HEK293T (cell line): ENCODE measurements at regions not wholly inside any gene's neighbourhood (a gene's known extent, or its start where the extent isn't known, plus 50 kb on each side); places are given as distances from the start of the nearest gene placed in this dataset.
"Not testable (repeated sequence)": the region's sequence is repeated elsewhere in the genome, so short reads cannot be mapped to it uniquely, and the experiment has no call there.

ENCODE experiments used
- CTCF ChIA-PET: fragments of 350-600 bp; formaldehyde crosslinking; extraction: SDS; loops from one replicate; lab custom pipeline; 2021; ENCODE audit warnings: antibody characterized with exemption, inconsistent platforms; lab: Yijun Ruan, JAX
- POLR2A ChIA-PET: fragments of 350-600 bp; formaldehyde crosslinking; extraction: SDS; loops from one replicate; lab custom pipeline; 2020; ENCODE audit warnings: antibody characterized with exemption, inconsistent platforms; lab: Yijun Ruan, JAX
- DNase-seq: peaks from one replicate; pipeline ENCODE4 v3.0.0; 2012; ENCODE audit warnings: mixed read lengths; ENCODE audit errors: extremely low spot score
- ARNT ChIP-seq: fragments of 450-650 bp; IDR thresholded peaks from 2 replicates; pipeline ENCODE4 v1.6.1; 2017; ENCODE audit warnings: mild to moderate bottlenecking
- BHLHE40 ChIP-seq: fragments of 450-650 bp; IDR thresholded peaks from 2 replicates; pipeline ENCODE4 v1.6.1; 2016; ENCODE audit warnings: mild to moderate bottlenecking, moderate library complexity, borderline replicate concordance
- CTBP1 ChIP-seq: fragments of 450-650 bp; IDR thresholded peaks from 2 replicates; pipeline ENCODE4 v1.6.1; 2016; ENCODE audit warnings: borderline replicate concordance
- ELF4 ChIP-seq: fragments of 450-650 bp; IDR thresholded peaks from 2 replicates; pipeline ENCODE4 v1.6.1; 2017; ENCODE audit warnings: antibody characterized with exemption
- FOXA1 ChIP-seq: fragments of 450-650 bp; IDR thresholded peaks from 2 replicates; pipeline ENCODE4 v1.6.1; 2016; ENCODE audit warnings: mild to moderate bottlenecking
- FOXK2 ChIP-seq: fragments of 450-650 bp; IDR thresholded peaks from 2 replicates; pipeline ENCODE4 v1.6.1; 2016; ENCODE audit warnings: mild to moderate bottlenecking
- FOXM1 ChIP-seq: fragments of 450-650 bp; IDR thresholded peaks from 2 replicates; pipeline ENCODE4 v1.6.1; 2017; ENCODE audit warnings: mild to moderate bottlenecking, borderline replicate concordance
- HDGF ChIP-seq: fragments of 450-650 bp; IDR thresholded peaks from 2 replicates; pipeline ENCODE4 v1.6.1; 2017; ENCODE audit warnings: antibody characterized with exemption, borderline replicate concordance
- L3MBTL2 ChIP-seq: fragments of 450-650 bp; conservative IDR thresholded peaks from 2 replicates; pipeline ENCODE4 v1.6.1; 2016; ENCODE audit warnings: mild to moderate bottlenecking
- LEF1 ChIP-seq: fragments of 450-650 bp; IDR thresholded peaks from 2 replicates; pipeline ENCODE4 v1.6.1; 2017; ENCODE audit warnings: mild to moderate bottlenecking, borderline replicate concordance
- NFRKB ChIP-seq: fragments of 450-650 bp; IDR thresholded peaks from 2 replicates; pipeline ENCODE4 v1.6.1; 2016; ENCODE audit warnings: mild to moderate bottlenecking, moderate library complexity
- PKNOX1 ChIP-seq: fragments of 450-650 bp; IDR thresholded peaks from 2 replicates; pipeline ENCODE4 v1.6.1; 2016
- SP1 ChIP-seq: fragments of 450-650 bp; IDR thresholded peaks from 2 replicates; pipeline ENCODE4 v1.6.1; 2017
- SUZ12 ChIP-seq: fragments of 450-650 bp; IDR thresholded peaks from 2 replicates; pipeline ENCODE4 v1.6.1; 2016; ENCODE audit warnings: mild to moderate bottlenecking
- TARDBP ChIP-seq: fragments of 450-650 bp; IDR thresholded peaks from 2 replicates; pipeline ENCODE4 v1.6.1; 2016
- ZNF384 ChIP-seq: fragments of 450-650 bp; IDR thresholded peaks from 2 replicates; pipeline ENCODE4 v1.6.1; 2016

DNA sequence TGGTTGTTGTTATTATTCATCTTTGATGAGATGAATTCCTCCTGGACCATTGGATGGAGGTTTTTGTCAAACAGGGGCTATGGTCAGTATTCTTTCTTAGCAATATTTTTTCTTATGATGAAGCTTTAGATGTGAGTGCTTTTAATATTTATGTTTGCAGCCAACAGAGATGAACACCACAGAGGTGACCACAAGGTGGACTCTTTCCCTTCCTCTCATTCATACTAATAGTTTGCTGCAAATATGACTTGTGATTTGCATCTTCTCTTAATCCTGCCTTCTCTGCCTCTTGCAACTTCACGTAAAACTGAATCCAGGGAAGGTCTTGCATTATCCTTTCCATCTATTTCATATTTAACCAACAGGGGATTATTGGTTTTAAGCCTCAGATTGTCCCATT lies 473.1 kb upstream of the UBE2E2 start:
- CTCF ChIA-PET: interaction anchor here (0.7 to 0.9 kb wide), 2 partner anchors 114 to 157 kb away, joined by 3 to 4 read pairs; no protein-coding TSS in a partner anchor
- DNase-seq: peak; percentile 18
- POLR2A ChIA-PET: no interaction called here
- no peak for TF ChIP-seq L3MBTL2
- no peak for TF ChIP-seq TARDBP
- TF ChIP-seq SUZ12: no peak
- no peak for TF ChIP-seq ARNT
- TF ChIP-seq SP1: no peak
- TF ChIP-seq CTBP1: no peak
- no peak for TF ChIP-seq FOXA1
- TF ChIP-seq FOXK2: no peak
- no peak for TF ChIP-seq BHLHE40
- TF ChIP-seq ZNF384: no peak
- no peak for TF ChIP-seq ELF4
- TF ChIP-seq HDGF: no peak
- TF ChIP-seq FOXM1: no peak
- TF ChIP-seq LEF1: no peak
- no peak for TF ChIP-seq PKNOX1
- TF ChIP-seq NFRKB: no peak

- TF ChIP-seq FOXA1 (no peak), L3MBTL2 (no peak), BHLHE40 (no peak)
- DNase-seq: no peak
- ChIA-PET CTCF (no interaction called here), POLR2A (no interaction called here)
Measured at GRCh38 chr3:22730701-22731100, 472.4 kb upstream of the UBE2E2 start.

DNA sequence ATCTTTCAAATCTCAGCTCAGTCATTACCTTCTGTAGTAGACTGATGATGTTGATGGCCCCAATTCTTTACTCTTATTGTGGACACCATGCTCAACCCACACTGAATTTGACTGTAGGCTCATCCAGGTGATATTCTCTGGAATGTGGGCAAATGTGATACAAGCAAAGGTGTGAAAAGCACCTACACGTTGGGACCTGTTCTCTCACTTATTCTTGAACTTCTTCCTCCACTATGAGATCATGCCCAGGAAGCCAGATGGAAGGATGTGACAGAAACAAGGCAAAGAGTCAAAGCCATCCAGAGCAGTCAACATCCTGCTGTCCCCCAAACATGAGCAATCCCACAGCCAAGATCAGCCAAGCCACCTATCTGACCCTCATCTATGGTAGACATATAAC lies 471.2 kb upstream of the UBE2E2 start:
- no peak for DNase-seq
- no peak for TF ChIP-seq HDGF
- TF ChIP-seq ELF4: no peak
- no peak for TF ChIP-seq FOXM1
- no peak for TF ChIP-seq FOXK2
- no peak for TF ChIP-seq ZNF384
- TF ChIP-seq SP1: no peak
- TF ChIP-seq FOXA1: no peak
- no peak for TF ChIP-seq BHLHE40
- TF ChIP-seq CTBP1: no peak
- TF ChIP-seq SUZ12: no peak
- CTCF ChIA-PET: no interaction called here
- POLR2A ChIA-PET: no interaction called here

- CTCF ChIA-PET: no interaction called here
- POLR2A ChIA-PET: no interaction called here
- no peak for DNase-seq
- no peak for TF ChIP-seq ZNF384
- no peak for TF ChIP-seq ARNT
- no peak for TF ChIP-seq TARDBP
- TF ChIP-seq SUZ12: no peak
- no peak for TF ChIP-seq FOXM1
- no peak for TF ChIP-seq FOXA1
- no peak for TF ChIP-seq L3MBTL2
- TF ChIP-seq HDGF: no peak
- TF ChIP-seq BHLHE40: no peak
- no peak for TF ChIP-seq LEF1
- TF ChIP-seq FOXK2: no peak
- TF ChIP-seq PKNOX1: no peak
- TF ChIP-seq CTBP1: no peak
- TF ChIP-seq NFRKB: no peak
- TF ChIP-seq SP1: no peak
- TF ChIP-seq ELF4: no peak
Measured at GRCh38 chr3:22732641-22733040, 470.5 kb upstream of the UBE2E2 start.

DNA sequence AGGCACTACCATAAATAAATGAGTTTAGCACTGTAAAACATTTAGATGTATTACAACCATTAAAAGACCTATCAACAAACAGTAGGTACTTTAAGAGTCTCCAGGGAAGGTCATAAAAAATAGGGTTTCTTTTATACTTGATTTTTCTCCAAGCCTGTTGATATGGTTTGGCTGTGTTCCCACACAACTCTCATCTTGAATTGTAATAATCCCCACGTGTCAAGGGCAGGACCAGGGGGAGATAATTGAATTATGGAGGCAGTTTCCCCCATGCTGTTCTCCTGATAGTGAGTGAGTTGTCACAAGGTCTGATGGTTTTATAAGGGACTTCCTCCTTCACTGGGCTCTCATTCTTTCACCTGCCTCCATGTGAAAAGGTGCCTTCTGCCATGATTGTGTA lies 468.9 kb upstream of the UBE2E2 start:
- TF ChIP-seq BHLHE40: no peak
- TF ChIP-seq PKNOX1: peak; percentile 88
- TF ChIP-seq NFRKB: no peak
- TF ChIP-seq CTBP1: 0 out of 2 replicates have a peak, but pooled peaks have one; percentile 26
- POLR2A ChIA-PET: no interaction called here
- CTCF ChIA-PET: no interaction called here
- DNase-seq: peak; percentile 6

DNA sequence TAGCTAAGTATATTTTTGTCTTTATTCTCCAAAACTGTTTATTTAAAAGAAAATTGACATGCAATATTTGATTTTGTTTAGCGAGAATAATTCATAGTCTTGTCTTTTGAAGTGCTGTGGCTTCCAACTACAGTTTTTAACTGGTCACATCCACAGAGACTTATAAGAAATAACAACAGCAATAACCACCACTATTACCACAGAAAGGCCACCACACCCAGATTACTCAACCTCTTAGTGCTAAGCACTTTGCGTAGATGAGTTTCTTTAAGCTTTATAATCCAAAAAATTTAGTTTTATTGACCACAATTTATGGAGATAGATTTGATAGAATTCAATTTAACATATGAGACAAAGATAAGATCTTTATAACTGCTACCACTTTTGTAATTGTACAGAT lies 468.4 kb upstream of the UBE2E2 start:
- ChIA-PET POLR2A (no interaction called here), CTCF (no interaction called here)
- no peak for DNase-seq
- TF ChIP-seq BHLHE40 (no peak), CTBP1 (no peak), ZNF384 (no peak), FOXK2 (no peak)

DNA sequence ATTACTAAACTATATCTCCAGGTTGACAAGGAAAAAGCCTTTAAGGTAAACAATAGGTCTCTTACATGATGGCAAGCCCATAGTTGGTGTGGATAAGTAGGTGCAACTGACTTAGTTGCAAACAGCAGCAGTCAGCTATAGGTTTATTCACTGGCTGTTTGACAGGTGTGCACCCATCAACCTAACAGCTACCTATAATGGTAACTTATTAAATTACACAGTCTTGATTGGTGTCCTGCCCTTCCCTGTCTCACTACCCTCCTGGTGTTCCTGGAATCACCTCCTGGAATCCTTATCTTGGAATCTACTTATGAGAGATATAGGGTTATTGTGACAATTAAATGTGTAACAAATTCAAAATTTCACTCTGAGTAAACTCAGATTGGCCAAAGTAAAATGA lies 467.8 kb upstream of the UBE2E2 start:
- DNase-seq: no peak
- ChIA-PET POLR2A (no interaction called here), CTCF (no interaction called here)
- TF ChIP-seq SUZ12 (no peak), SP1 (no peak), L3MBTL2 (no peak), HDGF (no peak), FOXM1 (no peak), ZNF384 (no peak), PKNOX1 (no peak), NFRKB (no peak), ELF4 (no peak), BHLHE40 (no peak), ARNT (no peak), FOXA1 (no peak), LEF1 (no peak), FOXK2 (no peak), TARDBP (no peak)

DNA sequence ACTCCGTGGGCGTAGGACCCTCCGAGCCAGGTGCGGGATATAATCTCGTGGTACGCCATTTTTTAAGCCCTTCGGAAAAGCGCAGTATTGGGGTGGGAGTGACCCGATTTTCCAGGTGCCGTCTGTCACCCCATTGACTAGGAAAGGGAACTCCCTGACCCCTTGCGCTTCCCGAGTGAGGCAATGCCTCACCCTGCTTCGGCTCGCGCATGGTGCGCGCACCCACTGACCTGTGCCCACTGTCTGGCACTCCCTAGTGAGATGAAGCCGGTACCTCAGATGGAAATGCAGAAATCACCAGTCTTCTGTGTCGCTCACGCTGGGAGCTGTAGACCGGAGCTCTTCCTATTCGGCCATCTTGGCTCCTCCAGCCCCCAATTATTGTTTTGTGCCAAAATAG lies 459.7 kb upstream of the UBE2E2 start:
- DNase-seq, CTCF ChIA-PET, POLR2A ChIA-PET: not testable (repeated sequence)
